ENCODE measurements at regions not wholly inside any gene's neighbourhood (a gene's known extent, or its start where the extent isn't known, plus 50 kb on each side); places are given as distances from the start of the nearest gene placed in this dataset.

- DNase-seq (ENCODE audit: low read depth in 2 of 2) = no peak
- no peak overlapping the region for H3K4me3 ChIP-seq (replicated peaks in 1 of 2; ENCODE audit: low read depth in 2 of 2, low read length in 2 of 2)
- TF ChIP-seq CTCF (IDR thresholded peaks at IDR 0.05; ENCODE audit: low read depth, low read length) = no peak
These were observed 64.3 kb upstream of the LRRN1 start for GRCh38 chr3:3734881-3735280.

- TF ChIP-seq CTCF (IDR thresholded peaks at IDR 0.05; ENCODE audit: low read depth, low read length) = no peak
- H3K4me3 ChIP-seq (replicated peaks in 1 of 2; ENCODE audit: low read depth in 2 of 2, low read length in 2 of 2) = no peak overlapping the region
These were observed 70.0 kb upstream of the LRRN1 start for GRCh38 chr3:3729261-3729660.

GRCh38 chr3:3726549-3726948, 72.7 kb upstream of the LRRN1 start:
- H3K4me3 ChIP-seq (replicated peaks in 1 of 2; ENCODE audit: low read depth in 2 of 2, low read length in 2 of 2) = no peak overlapping the region
- no peak for TF ChIP-seq CTCF (IDR thresholded peaks at IDR 0.05; ENCODE audit: low read depth, low read length)
- DNase-seq (ENCODE audit: low read depth in 2 of 2) = no peak

More at GRCh38 chr3:3729261-3729660, 70.0 kb upstream of the LRRN1 start:
- no peak for DNase-seq (ENCODE audit: low read depth in 2 of 2)

GRCh38 chr3:3714572-3714971, 84.7 kb upstream of the LRRN1 start:
- no peak for TF ChIP-seq CTCF (IDR thresholded peaks at IDR 0.05; ENCODE audit: low read depth, low read length)
- no peak overlapping the region for H3K4me3 ChIP-seq (replicated peaks in 1 of 2; ENCODE audit: low read depth in 2 of 2, low read length in 2 of 2)
- no peak for DNase-seq (ENCODE audit: low read depth in 2 of 2)

GRCh38 chr3:3712971-3713370, 86.3 kb upstream of the LRRN1 start:
- H3K4me3 ChIP-seq (replicated peaks in 1 of 2; ENCODE audit: low read depth in 2 of 2, low read length in 2 of 2) = no peak overlapping the region
- no peak for TF ChIP-seq CTCF (IDR thresholded peaks at IDR 0.05; ENCODE audit: low read depth, low read length)
- no peak for DNase-seq (ENCODE audit: low read depth in 2 of 2)

GRCh38 chr3:3708769-3709115, 90.5 kb upstream of the LRRN1 start:
- H3K4me3 ChIP-seq (replicated peaks in 1 of 2; ENCODE audit: low read depth in 2 of 2, low read length in 2 of 2) = no peak overlapping the region
- no peak for DNase-seq (ENCODE audit: low read depth in 2 of 2)
- TF ChIP-seq CTCF (IDR thresholded peaks at IDR 0.05; ENCODE audit: low read depth, low read length) = no peak
